GM12865 (cell line): ENCODE measurements at regions not wholly inside any gene's neighbourhood (a gene's known extent, or its start where the extent isn't known, plus 50 kb on each side); places are given as distances from the start of the nearest gene placed in this dataset.

ENCODE experiments used
- DNase-seq: peaks from one replicate; pipeline ENCODE4 v3.0.0; 2010; ENCODE audit warnings: low read depth
- H3K4me3 ChIP-seq: 2 replicates; pipeline ENCODE4 v1.5.1; 2011; ENCODE audit warnings: mild to moderate bottlenecking, low read depth, low read length, control low read depth
- CTCF ChIP-seq: IDR thresholded peaks from 2 replicates; pipeline ENCODE4 v1.5.1; 2011; ENCODE audit warnings: low read length, control low read depth, low read depth, inconsistent platforms; ENCODE audit not compliant: insufficient read depth; ENCODE audit errors: missing control alignments

- DNase-seq = no peak
- no peak for TF ChIP-seq CTCF
- H3K4me3 ChIP-seq = no peak overlapping the region
These were observed 296.9 kb downstream of the TLE4 start for GRCh38 chr9:79868567-79869189.

- no peak overlapping the region for H3K4me3 ChIP-seq
- DNase-seq = no peak
- TF ChIP-seq CTCF = no peak
These were observed 291.4 kb downstream of the TLE4 start for GRCh38 chr9:79862921-79863890.

GRCh38 chr9:79858508-79858907 is 286.7 kb downstream of the TLE4 start:
- DNase-seq = no peak

GRCh38 chr9:79857188-79857587 is 285.4 kb downstream of the TLE4 start:
- no peak overlapping the region for H3K4me3 ChIP-seq
- no peak for TF ChIP-seq CTCF
- DNase-seq = no peak

More at GRCh38 chr9:79858508-79858907, 286.7 kb downstream of the TLE4 start:
- H3K4me3 ChIP-seq = no peak overlapping the region
- no peak for TF ChIP-seq CTCF

GRCh38 chr9:79847074-79847473 is 275.3 kb downstream of the TLE4 start:
- TF ChIP-seq CTCF = no peak
- no peak for DNase-seq
- no peak overlapping the region for H3K4me3 ChIP-seq

- TF ChIP-seq CTCF = no peak
- no peak overlapping the region for H3K4me3 ChIP-seq
- DNase-seq = no peak
These were observed 258.0 kb downstream of the TLE4 start for GRCh38 chr9:79829566-79830302.
